Gastroesophageal sphincter (tissue), 4 donors: ENCODE measurements at regions not wholly inside any gene's neighbourhood (a gene's known extent, or its start where the extent isn't known, plus 50 kb on each side); places are given as distances from the start of the nearest gene placed in this dataset.

Source experiments
- ATAC-seq: fragments of 150-250 bp; one replicate; pipeline ENCODE4 v1.9.1; 2016; ENCODE audit warnings: mild to moderate bottlenecking, moderate library complexity
- H3K27ac ChIP-seq, 4 donors: fragments of 200-600 bp; sonication (generic) in 3 of 4; 1 replicate in 3 of 4; 2 replicates in 1 of 4; pipeline ENCODE4 v1.5.1; 2016 to 2019
- H3K27me3 ChIP-seq: fragments of 200-600 bp; sonication (generic); one replicate; pipeline ENCODE4 v1.5.1; 2019
- H3K36me3 ChIP-seq, 2 donors: fragments of 200-600 bp; sonication (generic); one replicate each; pipeline ENCODE4 v1.5.1; 2019; ENCODE audit warnings: control low read depth in 1 of 2
- H3K4me1 ChIP-seq, 3 donors: fragments of 200-600 bp; sonication (generic); 1 replicate in 2 of 3; 2 replicates in 1 of 3; pipeline ENCODE4 v1.5.1; 2016 to 2019; ENCODE audit warnings: control low read depth in 2 of 3
- H3K4me3 ChIP-seq, 2 donors: fragments of 200-600 bp; sonication (generic); one replicate each; pipeline ENCODE4 v1.5.1; 2019; ENCODE audit warnings: mild to moderate bottlenecking in 1 of 2, moderate library complexity in 1 of 2
- H3K9me3 ChIP-seq, 3 donors: fragments of 200-600 bp; sonication (generic); one replicate each; pipeline ENCODE4 v1.5.1; 2017 to 2019; ENCODE audit warnings: control low read depth in 2 of 3
- EP300 ChIP-seq: sonication (generic); formaldehyde crosslinking; IDR thresholded peaks from one replicate; pipeline ENCODE4 v1.6.1; 2017; ENCODE audit warnings: antibody characterized with exemption, mild to moderate bottlenecking
- POLR2A ChIP-seq, 2 donors: fragments of 450-650 bp; IDR thresholded peaks; one replicate each; pipeline ENCODE4 v1.6.1; 2017; ENCODE audit warnings: antibody characterized with exemption in 2 of 2, mild to moderate bottlenecking in 2 of 2, moderate library complexity in 1 of 2
- POLR2AphosphoS5 ChIP-seq: sonication (generic); formaldehyde crosslinking; IDR thresholded peaks from one replicate; pipeline ENCODE4 v1.6.1; 2017; ENCODE audit warnings: antibody characterized with exemption
- WGBS, 2 donors: methylation state at CpG; one replicate each; pipeline ENCODE4 v1.1.5; 2018; ENCODE audit warnings: low coverage in 1 of 2; 5-methylcytosine and 5-hydroxymethylcytosine counted together
- TF ChIP-seq, protein P1 (sequence below), 4 experiments: fragments of 200-600 bp in 2 of 4; fragments of 450-650 bp in 2 of 4; sonication (generic) in 1 of 4; IDR thresholded peaks; one replicate each; pipeline ENCODE4 v1.5.1; 2017 to 2019; ENCODE audit warnings: antibody characterized with exemption in 4 of 4, mild to moderate bottlenecking in 2 of 4, moderate library complexity in 2 of 4

DNA sequence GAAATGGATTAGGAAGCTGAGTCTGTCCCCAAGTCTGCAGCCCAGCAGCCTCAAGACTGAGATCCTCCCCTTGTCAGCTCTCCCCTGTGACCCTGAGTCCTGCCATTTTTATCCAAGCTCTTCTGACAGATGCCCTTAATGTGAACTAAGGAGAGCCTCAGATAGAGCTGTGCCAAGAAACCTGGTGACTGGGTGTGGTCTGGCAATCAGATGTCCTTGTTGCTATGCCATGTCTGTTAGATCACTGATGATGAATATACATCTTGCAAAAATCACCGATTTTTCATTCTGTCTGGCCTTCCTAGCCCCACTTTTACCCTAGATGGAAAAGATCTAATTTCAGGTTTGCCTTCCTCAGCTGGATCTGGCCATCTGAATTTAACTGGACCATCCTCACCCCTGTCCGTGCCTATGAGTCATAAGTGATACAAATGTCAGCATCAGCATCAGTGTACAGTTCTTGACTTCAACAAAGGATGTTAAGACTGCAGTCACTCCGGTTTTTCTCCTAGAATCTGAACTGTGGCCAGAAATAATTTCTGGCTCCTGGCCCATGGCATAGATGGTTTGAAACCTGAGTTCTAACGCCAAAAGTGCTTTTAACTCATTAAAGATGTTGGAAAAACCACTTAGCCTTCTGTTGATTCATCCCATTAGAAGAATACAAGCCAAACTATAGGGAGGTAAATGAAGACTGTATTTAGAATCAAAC lies 61.2 kb upstream of the GRIP1 start:
- Histone ChIP-seq H3K27me3 (no peaks in the 10 kb centered on the region), H3K4me3 (no peak overlapping the region), H3K27ac (no peak overlapping the region), H3K4me1 (no peaks in the 10 kb centered on the region), H3K9me3 (no peaks in the 10 kb centered on the region), H3K36me3 (no peaks in the 10 kb centered on the region)
- no peak for ATAC-seq
- TF ChIP-seq POLR2A (IDR thresholded peaks at IDR 0.05): no peak
- TF ChIP-seq, protein P1, sequence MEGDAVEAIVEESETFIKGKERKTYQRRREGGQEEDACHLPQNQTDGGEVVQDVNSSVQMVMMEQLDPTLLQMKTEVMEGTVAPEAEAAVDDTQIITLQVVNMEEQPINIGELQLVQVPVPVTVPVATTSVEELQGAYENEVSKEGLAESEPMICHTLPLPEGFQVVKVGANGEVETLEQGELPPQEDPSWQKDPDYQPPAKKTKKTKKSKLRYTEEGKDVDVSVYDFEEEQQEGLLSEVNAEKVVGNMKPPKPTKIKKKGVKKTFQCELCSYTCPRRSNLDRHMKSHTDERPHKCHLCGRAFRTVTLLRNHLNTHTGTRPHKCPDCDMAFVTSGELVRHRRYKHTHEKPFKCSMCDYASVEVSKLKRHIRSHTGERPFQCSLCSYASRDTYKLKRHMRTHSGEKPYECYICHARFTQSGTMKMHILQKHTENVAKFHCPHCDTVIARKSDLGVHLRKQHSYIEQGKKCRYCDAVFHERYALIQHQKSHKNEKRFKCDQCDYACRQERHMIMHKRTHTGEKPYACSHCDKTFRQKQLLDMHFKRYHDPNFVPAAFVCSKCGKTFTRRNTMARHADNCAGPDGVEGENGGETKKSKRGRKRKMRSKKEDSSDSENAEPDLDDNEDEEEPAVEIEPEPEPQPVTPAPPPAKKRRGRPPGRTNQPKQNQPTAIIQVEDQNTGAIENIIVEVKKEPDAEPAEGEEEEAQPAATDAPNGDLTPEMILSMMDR (IDR thresholded peaks at IDR 0.05): no peak
- TF ChIP-seq EP300: no peak
- TF ChIP-seq POLR2AphosphoS5: no peak
- 8 to 30% methylated on average over 3 of the region's 4 CpGs for WGBS, 2 donors

GRCh38 chr12:66740732-66741131 lies 61.9 kb upstream of the GRIP1 start:
- no peak overlapping the region for H3K27ac ChIP-seq
- WGBS, 2 donors: 56 to 85% methylated on average over 2 of the region's 2 CpGs
- no peaks in the 10 kb centered on the region for H3K36me3 ChIP-seq
- no peak for ATAC-seq
- no peak overlapping the region for H3K4me3 ChIP-seq
- TF ChIP-seq POLR2AphosphoS5: no peak
- TF ChIP-seq POLR2A (IDR thresholded peaks at IDR 0.05): no peak
- TF ChIP-seq, protein P1 (IDR thresholded peaks at IDR 0.05): no peak
- TF ChIP-seq EP300: no peak
- H3K27me3 ChIP-seq: no peaks in the 10 kb centered on the region
- H3K9me3 ChIP-seq: no peaks in the 10 kb centered on the region
- H3K4me1 ChIP-seq: no peaks in the 10 kb centered on the region

DNA sequence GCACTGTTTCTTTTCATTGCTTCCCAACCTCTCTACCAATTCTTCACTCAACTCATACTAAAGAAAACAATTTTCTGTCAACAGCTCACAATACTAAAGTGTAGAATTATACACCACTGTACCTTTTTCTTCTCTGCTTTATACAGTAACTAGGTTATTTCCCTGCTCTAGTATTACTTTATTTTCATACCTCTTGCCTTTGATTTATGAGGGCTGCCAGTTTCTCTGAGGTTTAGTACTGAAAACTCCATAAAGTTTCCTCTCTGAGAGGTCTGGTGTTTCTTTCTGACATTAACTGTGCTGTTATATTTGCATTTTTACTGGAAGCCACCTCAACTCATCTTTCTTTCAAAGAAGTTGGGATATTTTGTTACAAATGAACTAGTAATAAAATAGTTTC lies 63.0 kb upstream of the GRIP1 start:
- TF ChIP-seq POLR2A (IDR thresholded peaks at IDR 0.05) (no peak), POLR2AphosphoS5 (no peak), EP300 (no peak)
- TF ChIP-seq, protein P1 (IDR thresholded peaks at IDR 0.05): no peak
- no peak overlapping the region for H3K27ac ChIP-seq
- no peak overlapping the region for H3K4me3 ChIP-seq
- no peaks in the 10 kb centered on the region for H3K36me3 ChIP-seq
- H3K4me1 ChIP-seq: no peaks in the 10 kb centered on the region
- no peaks in the 10 kb centered on the region for H3K27me3 ChIP-seq
- no peaks in the 10 kb centered on the region for H3K9me3 ChIP-seq
- ATAC-seq: no peak

- no peak for TF ChIP-seq POLR2A (IDR thresholded peaks at IDR 0.05)
- TF ChIP-seq POLR2AphosphoS5: no peak
- TF ChIP-seq, protein P1 (IDR thresholded peaks at IDR 0.05): no peak
- no peak for TF ChIP-seq EP300
- Histone ChIP-seq H3K27me3 (no peaks in the 10 kb centered on the region), H3K27ac (no peak overlapping the region), H3K36me3 (no peaks in the 10 kb centered on the region), H3K9me3 (no peaks in the 10 kb centered on the region), H3K4me3 (no peak overlapping the region), H3K4me1 (no peaks in the 10 kb centered on the region)
- 77 to 79% methylated on average over 2 of the region's 2 CpGs for WGBS, 2 donors
- ATAC-seq: no peak
Observed at GRCh38 chr12:66742508-66743367, 63.9 kb upstream of the GRIP1 start.

GRCh38 chr12:66744461-66744860 lies 65.6 kb upstream of the GRIP1 start:
- no peak for ATAC-seq
- TF ChIP-seq POLR2AphosphoS5 (no peak), EP300 (no peak), POLR2A (IDR thresholded peaks at IDR 0.05) (no peak)
- TF ChIP-seq, protein P1 (IDR thresholded peaks at IDR 0.05): no peak
- Histone ChIP-seq H3K4me3 (no peak overlapping the region), H3K36me3 (no peaks in the 10 kb centered on the region), H3K9me3 (no peaks in the 10 kb centered on the region), H3K27me3 (no peaks in the 10 kb centered on the region), H3K4me1 (no peaks in the 10 kb centered on the region), H3K27ac (no peak overlapping the region)
- 82 to 94% methylated on average over 3 of the region's 3 CpGs for WGBS, 2 donors
